ENCODE measurements at regions not wholly inside any gene's neighbourhood (a gene's known extent, or its start where the extent isn't known, plus 50 kb on each side); places are given as distances from the start of the nearest gene placed in this dataset.

DNA sequence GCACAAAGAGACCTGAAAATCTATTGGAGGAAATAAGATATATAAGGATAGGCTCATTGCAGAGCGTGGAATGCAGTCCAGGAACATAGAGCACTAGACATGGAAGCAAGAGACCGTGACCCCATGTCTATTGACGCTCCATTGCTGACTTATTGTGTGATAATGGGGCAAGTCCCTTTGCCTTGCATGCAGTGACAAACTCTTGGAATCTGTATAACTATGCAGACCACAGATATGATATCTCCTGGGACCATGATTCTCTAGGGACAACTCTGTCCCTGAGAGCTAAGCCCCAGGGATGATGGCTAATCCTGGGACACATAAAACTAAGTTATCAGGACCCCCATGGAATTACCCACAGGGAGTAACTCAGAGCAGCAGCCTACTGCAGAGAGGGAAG lies 73.1 kb upstream of the PRDX6 start:
- DNase-seq = no peak

DNA sequence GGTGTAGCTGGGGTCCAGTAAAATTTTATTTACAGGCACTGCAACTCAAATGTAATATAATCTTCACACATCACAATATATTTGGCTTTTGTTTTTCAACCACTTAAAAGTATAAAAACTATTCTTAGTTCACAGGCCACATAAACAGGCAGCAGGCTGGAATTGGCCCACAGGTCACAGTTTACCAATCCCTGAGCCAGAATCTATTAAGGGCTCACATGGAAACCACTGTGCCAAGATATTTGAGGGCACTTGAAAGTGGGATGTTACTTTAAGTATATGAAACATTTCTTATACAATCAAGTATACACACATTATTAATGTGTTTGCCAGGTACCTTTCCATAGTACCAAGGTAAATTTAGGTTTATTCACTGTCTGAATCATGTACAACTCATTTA lies 71.9 kb upstream of the PRDX6 start:
- DNase-seq = no peak

DNA sequence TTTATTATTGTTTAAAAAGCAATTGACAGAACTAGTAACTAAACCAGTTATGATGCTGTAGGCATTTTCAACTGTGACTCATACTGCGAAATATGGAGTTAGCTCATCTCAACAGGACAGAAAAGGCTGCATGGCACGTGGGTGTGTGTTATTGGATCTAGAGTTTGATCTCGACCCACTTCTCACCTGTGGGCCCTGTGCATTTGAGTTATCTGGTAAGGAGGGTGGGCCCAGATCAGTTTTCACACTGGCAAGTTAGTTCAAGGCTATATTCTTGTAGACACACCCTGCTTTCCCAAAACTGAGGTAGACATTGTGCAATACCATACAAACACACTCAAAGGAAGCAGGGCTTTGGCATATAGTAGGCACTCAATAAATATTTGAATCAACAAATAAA lies 71.3 kb upstream of the PRDX6 start:
- DNase-seq = no peak

DNA sequence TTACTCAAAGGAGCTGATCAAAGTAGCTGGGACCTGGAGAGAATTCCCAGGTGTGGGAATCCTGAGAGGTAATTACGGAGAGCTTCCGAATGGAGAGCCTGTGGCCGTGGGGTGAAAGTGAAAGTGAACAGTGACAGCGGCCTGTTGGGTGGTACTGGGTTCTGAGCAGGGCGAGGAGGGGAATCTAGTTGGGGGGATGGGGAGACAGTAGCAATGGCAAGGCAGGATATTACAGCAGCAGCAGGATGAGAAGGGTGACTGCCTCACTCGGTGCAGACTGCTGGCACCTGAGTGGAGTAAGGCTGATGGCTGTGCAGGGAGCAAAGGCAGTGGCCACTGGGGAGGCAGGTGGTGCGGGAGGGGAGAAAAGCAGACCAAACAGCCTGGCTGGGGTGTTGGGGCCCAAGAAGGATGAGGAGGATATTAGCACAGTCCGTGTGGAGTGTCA lies 70.3 kb upstream of the PRDX6 start:
- DNase-seq = no peak

DNA sequence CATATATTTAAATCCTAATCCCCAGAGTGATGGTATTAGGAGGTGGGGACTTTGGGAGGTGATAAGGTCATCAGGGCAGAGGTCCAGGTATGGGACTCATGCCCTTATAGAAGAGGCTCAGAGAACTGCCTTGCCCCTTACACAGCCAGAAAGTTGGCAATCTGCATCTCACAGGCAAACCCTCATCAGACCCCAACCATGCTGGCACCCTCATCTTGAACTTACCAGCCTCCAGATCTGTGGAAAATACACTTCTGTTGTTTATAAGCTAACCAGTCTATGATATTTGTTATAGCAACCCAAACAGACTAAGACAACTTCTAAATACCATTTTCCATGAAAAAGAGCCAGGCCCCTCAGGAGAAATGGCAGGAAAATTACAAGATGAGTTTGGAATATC lies 69.3 kb upstream of the PRDX6 start:
- DNase-seq = no peak

DNA sequence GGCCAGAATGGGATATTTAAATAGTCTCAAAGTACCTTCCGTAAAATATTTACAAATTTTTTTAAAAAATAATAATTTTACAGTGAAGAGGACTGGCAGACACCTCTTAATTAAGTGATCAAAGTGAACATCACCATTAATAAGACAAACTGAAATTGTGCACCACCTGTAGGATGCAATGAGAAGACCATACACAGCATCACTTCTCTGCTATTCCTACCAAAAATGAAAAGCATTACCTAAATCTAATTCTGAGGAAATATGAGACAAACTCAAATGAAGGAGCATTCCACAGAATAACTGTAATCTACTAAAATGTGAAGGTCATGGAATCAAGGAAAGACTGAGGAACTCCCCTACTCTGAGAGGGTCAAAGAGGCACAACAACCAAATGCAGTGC lies 68.2 kb upstream of the PRDX6 start:
- no peak for DNase-seq

DNA sequence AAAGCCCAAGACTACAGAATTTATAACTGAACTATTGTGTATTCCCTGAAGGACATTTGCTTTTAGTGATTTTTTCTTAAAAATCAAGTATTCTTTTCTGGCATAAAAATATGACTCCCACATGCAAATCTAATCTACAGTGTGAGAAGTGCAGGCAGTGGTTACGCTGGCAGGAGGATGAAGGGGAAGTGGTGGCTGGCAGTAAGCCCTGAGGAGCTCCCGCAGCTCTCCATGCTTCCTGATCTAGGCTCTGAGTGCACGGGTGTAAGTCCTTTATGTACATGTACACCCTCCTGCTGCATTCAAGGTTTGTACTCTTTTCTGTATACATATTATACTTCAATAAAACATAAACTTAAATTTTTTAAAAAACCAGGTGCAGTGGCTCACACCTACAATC lies 67.5 kb upstream of the PRDX6 start:
- peak; percentile 88 to 92 for DNase-seq

DNA sequence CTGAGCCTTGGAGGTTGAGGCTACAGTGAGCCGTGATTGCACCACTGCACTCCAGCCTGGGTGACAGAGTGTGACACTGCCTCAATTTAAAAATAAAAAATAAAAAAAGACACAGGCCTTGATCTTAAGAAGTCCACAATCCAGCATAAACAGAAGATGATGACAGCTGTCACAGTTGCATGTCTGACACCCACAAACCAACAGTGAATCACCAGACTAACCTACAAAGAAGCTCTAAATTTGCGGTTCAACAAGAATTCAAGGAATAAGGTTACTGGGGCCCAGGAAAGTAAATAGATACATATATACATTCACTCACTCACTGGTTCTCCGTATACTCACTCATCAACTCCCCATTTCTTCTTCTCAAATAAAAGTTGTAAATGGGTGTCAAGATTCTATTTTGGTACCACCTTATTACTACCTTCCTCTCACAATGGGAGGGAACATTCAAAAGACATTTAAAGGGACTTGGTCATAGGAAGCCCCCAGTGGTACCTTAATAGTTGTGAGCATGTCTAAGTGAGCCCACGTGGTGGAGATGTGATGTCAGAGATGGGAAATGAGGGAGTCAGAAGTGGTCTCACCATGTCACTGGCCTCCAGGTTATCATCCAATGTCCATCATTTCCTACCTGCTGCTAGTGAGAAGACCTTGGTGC lies 66.9 kb upstream of the PRDX6 start:
- no peak for DNase-seq

DNA sequence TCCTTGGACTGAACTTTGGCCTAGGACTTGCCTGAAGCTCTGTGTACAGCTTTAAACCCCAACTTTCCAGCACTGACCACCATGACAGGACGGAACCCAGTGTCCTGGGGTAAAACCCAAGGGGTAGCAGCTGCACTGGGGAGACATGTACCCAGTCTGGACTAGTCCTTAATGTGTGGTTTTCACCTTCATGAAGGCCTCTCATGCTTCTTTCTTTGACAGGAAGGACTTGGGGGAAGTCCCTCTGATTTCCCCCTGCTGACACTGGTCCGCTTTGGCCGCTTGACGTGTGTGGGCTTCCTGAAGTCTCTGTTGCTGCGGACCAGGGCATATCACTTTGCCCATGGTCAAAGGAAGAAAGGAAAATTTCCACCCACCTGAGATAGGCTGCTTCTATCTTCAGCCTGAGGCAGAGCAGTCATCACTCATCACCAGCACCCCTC lies 66.3 kb upstream of the PRDX6 start:
- no peak for DNase-seq

DNA sequence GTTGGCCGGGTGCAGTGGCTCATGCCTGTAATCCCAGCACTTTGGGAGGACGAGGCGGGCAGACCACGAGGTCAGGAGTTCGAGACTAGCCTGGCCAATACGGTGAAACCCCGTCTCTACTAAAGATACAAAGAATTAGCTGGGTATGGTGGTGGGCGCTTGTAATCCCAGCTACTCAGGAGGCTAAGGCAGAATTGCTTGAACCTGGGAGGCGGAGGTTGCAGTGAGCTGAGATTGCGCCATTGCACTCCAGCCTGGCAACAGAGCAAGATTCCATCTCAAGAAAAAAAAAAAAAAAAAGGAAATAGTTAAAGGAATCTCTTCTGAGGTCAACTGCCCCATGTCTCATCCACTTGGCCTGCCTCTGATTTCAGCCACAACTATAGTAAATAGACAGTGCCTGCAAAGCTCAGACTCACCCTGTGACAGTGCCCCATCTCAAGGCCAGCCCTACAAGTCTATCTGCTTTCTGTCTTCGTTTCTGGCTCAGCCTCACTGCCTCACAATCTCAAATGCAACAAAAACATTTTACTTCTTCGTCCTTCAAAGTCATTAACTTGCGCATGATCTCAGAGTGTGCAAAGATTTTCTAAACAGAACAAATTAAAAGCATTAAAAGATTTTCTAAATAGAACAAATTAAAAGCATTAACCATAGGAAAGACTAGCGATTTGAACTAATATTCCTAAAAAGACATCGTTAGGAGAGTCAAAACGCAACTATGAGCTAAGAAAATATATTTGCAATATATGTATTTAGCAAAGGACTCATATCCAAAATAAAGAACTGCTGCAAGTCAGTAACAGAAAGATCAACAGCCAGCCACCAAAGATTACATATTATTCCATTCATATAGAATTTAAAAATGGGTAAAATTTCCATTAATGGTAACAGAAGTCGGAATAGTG lies 65.0 kb upstream of the PRDX6 start:
- no peak for DNase-seq

DNA sequence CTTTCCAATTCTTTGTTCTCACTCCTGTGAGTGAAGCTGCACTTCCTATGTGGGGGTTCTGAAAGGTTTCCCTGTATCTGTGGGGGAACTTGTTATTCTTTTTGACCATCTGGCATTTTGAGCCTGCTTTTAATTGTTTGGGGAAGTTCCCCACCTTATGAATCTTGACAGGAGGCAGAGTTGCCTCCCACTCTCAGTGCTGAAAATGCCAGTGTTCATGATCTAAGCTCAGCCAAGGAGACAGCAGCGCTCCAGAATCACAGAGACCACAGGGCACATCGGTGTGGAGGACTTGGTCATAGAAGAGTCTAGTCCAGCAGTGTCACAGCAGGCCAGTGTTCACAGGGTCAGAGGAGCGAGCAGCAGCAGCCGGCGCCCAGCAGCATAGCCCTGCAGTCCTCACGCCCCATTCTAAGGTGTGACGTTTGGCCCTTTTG lies 63.8 kb upstream of the PRDX6 start:
- DNase-seq = no peak

DNA sequence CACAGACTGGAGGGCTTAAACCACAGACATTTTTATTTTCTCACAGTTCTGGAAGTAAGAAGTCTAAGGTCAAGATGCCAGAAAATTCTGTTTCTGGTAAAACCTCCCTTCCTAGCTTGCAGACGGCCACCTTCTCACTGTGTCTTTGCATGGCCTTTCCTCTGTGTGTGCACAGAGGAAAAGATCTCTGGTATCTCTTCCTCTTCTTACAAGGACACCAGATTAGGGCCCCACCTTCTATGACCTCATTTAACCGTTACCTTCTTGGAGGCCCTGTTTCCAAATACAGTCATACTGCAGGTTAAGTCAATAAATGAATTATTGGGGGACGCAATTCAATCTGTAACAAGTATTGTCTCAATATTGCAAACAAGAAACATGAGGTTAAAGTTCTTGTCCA lies 63.0 kb upstream of the PRDX6 start:
- DNase-seq = no peak

DNA sequence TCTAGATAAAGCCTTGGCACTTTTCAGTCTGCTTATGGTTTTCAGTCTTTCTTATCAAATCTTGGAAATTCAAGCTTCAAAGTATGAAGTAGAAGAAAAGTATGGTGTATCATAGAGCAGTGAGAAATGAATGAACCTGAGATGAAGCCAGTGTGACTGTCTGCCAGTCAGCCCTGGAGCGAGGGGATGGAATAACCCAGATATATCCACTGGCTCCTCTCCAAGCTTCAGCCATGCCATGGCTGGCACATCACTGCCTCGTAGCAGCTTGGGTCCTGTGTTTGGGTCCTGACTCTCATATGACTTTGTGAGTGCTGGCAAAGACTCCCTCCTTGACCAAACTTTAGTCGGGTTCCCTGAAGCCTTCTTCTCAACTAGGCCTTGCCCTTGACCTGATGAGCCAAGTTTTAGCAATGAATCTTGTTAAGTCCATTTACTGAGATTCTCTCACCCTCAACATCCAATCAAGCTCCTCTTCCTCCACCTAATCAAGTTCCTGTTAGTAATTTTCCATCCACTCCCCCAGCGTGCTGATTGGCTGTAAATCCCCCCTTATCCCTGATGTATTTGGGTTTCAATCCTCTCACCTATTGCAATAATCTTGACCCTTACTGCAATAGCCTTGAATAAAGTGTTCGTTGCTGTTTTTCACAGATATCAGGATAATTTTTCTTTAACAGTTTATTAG lies 62.5 kb upstream of the PRDX6 start:
- no peak for DNase-seq

DNA sequence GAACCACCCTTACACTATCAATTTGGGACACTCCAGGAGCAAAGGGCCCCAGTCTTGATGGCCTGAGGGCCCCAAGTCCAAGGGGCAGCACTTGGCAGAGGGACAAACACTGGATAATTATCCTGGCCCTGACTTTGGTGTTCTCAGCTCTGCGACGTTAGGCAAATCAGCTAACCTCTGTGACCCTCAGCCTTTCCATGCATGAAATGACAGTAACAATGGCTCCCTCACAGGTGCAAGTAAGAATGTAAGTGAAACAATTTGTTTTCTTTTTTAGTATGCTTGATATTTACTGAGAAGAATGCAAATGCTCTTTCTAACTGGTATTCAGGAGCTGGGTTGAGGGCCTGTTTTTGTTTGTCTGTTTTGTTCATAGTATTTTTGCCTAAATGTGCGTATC lies 61.6 kb upstream of the PRDX6 start:
- no peak for DNase-seq

DNA sequence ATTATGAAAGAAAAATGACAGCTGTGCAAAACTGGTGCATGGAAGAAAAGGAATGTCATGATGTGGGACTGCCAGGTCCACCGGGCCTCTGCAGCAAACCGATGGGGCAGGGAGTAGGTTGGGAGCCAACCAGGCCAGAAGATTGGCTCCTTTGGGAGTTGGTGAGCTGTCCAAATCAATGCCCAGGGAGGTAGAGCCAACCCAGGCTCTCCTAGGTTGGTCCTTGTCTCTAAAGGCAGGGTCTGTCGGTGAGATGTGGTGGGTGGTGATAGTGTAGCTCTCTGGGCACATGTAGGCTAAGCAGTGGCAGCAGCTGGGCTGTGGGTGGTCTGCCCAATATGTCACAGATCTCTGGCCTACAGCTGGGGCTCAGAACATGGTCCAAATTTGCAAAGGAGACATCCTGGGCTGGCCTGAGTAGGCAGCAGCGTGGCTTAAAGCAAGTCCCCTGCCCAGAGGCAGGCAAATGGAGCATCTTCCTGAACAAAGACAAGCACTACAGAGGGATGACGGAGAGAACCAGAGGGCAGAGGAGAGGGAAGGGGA lies 61.2 kb upstream of the PRDX6 start:
- DNase-seq = no peak

DNA sequence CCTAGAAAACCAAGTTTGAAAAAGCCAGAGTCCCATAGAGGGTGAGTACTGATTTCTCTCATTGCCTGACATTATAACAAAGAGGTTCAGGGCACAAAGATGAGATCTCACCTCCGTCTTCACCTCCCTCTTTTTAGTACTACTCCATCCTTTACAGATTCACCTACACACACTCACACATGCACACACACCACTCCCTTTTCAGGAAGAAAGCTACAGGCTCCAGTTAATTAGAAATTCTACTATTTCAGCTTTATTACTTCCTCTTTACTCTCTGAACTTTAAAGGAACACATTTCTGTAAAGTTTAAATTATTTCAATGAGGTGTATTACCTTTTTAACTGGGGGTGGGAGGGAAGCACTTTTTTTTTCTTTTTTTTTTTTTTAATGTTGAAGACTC lies 59.6 kb upstream of the PRDX6 start:
- no peak for DNase-seq

DNA sequence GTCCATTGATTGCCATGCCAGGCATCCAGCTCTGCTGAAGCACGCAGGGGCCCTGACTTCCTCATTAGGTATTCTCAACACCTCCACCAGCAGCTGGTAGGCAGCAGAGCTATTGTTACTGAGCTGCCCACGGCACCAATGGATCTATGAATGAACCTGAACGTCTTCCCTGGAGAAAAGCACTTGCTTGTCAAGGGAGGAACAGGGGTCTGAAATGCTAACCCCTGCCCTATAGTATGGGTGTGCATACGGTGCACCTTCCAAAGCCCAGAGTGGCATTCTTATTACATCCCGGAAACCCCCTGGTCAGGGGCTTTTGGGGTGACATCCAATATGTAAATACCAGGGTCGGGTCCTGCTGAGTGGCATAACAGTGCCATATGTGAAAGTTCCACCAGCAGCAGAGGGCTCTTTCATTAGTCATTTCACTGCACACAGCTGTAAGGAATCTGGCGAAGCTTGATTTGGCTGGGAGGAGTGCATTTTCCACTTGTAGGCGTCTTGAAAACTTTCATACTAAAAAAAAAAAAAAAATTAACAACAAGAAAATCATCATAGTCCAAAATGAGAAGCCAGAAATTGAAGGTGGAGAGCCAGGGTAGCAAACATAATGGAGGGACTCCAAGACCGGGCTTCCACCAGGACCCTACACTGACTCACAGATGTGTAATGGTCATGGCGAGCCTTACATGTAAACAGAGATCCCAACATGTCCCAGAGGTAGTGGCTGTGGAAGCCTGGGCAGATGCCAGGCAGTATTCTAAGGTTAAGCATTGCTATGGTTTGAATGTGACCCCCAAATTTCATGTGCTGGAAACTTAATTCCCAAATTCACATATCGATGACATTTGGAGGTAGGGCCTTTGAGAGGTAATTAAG lies 58.8 kb upstream of the PRDX6 start:
- no peak for DNase-seq

DNA sequence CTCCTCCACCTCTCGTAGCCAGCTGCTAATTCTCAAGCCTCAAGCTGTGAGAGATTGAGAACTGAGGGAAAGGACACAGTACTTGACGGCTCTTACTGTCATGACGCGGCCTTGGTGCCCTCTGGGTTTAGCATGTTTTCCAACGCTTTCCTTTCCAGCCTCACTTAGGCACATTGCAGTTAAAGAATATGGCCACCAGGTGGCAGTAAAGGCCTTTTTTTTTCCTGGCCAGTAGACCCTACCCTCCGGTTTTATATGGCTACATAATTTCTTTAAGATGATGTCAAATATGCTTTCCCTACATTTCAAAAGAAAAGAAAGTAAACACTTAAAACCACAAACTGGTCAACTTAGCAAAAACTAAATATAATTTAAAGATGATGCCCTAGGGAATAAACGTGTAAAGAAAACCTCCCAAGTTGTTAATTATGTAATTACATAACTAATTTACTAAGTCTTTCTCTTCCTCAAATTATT lies 56.8 kb upstream of the PRDX6 start:
- DNase-seq = peak; percentile 45 to 68

DNA sequence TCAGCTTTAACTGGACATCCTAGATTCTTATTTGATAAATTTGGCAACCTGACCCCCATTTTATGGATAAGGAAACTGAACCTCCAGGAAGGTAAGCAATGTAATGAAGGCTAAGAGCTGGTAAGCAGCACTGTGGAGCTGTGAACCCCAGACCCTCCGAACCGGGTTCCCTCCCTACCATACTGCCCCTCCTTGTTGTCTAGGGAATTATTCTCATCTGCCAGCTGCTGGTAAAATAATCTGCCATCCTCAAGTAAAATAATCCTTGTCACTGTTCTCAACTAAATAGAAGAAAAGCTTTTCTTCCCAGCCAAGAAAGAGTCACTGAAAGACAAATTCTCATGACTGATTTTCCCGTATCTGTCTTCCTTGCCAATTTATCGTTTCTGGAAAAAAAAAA lies 55.8 kb upstream of the PRDX6 start:
- no peak for DNase-seq

DNA sequence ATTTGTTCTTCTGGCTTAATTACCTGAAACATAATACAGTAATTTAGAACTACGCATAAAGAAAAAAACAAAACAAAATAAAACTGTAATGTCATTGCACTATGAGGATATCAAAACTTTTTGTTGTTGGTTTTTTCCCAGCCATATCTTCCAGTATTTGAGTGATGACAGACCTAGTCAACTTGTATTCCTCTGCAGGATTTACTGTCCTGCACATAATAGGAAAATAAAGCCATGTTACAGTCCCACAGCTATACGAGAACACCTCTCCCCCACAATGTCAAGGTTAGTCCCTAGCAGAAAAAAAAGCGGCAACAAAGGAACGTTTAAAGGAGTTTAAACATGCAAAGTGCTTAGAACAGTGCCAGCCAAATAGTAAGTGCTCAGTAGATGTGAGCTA lies 55.3 kb upstream of the PRDX6 start:
- DNase-seq = no peak

DNA sequence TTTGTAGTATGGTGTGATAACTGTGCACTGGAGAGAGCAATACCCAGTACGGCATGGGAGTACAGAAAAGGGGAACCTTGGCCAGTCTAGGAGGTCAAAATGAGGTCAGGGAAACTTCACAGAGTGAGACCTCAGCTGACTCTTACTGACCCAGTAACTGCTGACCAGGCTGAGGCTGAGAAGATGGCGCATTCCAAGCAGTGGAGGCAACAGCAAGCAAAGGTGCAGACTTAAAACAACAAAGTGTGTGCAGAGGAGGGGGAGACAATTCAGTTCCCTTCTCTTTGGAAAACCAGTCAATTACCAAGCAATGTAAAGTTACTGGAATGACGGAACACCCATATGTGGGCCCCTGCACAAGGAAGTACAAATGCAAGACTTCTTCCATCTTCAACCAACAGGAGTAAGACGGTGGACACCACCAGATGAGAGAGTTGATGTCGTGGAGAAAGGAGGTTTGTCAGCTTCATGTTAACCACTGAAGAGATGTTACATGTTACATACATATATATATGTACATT lies 54.6 kb upstream of the PRDX6 start:
- peak; percentile 69 to 84 for DNase-seq

DNA sequence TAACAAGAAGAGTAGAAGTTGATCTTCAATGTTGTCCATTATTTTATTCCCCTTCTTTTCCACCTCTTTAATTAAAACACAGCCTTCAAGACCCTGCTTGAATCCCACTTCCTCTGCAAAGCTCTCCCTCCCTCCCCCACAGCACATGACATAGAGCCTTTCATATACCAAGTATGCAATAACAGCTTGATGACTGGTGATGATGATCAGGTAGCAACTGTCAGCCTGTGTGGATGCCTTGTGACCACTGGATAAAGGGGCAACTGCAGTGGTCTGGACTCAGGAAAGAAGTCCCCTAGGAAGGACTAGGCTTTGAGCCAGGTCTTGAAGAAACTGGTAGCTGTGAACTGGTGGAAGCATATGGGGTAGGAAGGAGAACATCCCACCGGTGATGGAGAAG lies 53.8 kb upstream of the PRDX6 start:
- no peak for DNase-seq

All from AML-193 (cell line).